Left renal cortex interstitium (tissue), 4 donors: ENCODE measurements at regions not wholly inside any gene's neighbourhood (a gene's known extent, or its start where the extent isn't known, plus 50 kb on each side); places are given as distances from the start of the nearest gene placed in this dataset.

Source experiments
- DNase-seq, 4 donors: peaks; one replicate each; pipeline ENCODE4 v3.0.0-alpha.2; 2013; ENCODE audit warnings: low read depth in 4 of 4, low spot score in 2 of 4, missing footprints in 1 of 4

DNA sequence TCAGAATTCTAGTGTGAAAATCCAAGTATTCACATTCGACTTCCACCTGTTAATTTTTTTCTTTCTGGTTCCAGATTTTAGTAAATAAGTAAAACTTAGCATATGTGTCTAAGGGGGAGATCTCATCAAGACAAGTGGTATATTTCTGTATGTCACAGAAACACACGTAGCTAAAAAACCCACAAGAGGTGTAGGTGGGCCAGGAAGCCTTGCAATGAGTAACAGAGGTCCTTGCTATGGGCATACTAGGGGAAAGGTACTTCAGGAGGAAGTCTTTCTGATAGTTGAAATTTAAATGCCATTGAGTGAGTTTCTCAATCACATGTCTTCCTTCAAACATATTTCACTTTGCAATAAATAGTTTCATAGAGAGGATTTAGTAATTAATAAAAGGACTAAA is 315.8 kb downstream of the MID1IP1 start:
- no peak for DNase-seq

DNA sequence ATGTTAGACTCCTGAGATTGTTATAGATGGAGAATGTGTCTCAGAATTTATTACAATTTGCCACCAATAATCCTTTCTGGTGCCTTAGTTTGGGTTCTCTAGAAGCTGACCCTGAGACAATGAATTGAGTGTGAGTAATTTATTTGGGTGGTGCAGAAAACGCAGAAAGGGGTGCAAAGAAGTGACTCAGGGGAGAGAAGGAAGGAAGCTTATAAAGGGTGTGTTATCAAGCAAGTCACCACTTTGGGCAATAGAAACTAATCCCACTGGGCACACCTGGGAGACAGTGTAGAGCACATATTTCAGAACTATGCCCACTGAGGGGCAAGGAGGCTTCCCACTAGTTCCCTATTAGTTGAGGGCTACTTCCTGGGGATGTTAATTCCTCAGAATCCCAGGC is 320.6 kb downstream of the MID1IP1 start:
- no peak for DNase-seq

DNA sequence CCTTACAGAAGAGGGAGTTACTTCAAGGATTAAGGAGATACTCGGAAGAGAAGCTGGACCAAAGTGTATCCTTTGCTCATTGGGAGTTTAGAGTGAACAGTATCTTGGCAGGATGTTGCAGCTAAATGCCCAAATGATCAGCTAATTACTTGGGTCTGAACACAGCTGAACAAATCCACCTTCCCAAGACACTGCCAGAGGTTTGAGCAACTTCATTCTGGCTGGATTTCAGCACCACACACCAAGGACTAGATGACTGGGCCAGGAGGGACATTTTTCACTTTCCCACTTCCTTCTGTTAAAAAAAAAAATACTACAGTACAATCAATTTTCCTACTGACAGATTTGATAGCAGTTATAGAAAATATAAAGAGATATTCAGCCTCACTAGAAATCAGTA is 324.6 kb downstream of the MID1IP1 start:
- no peak for DNase-seq

DNA sequence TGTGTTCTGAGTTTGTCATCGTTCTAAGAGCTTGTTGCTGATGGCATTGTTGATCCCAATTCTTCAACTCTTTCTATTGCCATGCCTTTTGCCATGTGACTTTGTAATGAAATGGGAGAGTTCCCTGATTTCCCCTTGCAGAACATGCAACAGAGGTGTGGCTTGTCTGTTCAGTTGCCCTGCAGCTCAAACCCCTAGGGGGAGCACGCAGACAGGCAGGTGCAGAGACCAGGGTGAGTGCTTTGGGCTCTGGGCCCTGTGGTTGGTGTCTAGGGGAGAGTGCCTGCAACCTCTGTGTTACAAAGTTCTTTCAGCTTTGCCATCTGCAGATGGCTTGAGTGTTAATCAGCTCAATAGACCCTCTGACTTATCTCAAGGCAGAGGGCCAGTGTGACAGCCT is 332.7 kb downstream of the MID1IP1 start:
- no peak for DNase-seq

DNA sequence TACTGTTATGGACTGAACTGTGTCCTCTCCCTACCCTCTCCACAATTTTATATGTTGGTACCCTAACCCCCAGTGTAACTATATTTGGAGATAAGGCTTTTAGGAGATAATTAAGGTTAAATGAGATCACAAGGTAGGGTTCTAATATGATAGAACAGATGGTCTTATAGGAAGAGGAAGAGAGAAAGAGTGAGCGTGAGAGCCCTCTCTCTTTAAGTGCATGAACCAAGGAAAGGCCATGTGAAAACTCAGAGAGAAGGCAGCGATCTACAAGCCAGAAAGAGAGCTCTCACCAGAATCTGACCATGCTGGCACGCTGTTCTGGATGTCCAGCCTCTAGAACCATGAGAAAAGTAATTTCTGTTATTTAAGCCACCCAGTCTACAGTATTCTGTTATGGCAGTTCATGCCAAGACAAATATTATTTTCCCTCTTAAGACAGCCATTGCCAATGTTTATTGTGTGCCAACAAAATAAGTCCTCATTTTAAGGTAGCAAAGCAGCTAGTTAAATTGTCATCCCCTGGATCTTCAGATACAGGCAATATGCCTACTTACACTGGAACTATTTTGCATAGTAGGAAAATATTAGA is 336.2 kb downstream of the MID1IP1 start:
- no peak for DNase-seq

DNA sequence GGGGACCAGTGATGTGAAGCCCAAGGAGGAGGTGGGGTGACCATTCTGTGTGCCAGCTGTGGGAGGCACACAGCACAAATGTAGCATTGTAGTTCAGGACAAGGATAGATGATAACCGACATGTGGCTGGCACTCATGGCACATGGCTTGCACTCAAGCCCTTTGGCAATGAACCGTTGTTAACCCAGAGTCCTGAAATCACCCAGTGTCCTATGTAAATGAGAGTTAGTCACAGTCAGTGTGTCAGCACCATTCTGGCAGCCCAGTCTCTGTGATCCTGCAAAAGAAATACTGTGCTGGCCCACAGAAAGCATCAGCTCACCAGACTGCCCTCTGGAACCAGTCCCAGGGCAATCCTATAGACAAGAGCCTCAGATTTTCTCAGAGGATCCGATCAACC is 339.3 kb downstream of the MID1IP1 start:
- DNase-seq: no peak

DNA sequence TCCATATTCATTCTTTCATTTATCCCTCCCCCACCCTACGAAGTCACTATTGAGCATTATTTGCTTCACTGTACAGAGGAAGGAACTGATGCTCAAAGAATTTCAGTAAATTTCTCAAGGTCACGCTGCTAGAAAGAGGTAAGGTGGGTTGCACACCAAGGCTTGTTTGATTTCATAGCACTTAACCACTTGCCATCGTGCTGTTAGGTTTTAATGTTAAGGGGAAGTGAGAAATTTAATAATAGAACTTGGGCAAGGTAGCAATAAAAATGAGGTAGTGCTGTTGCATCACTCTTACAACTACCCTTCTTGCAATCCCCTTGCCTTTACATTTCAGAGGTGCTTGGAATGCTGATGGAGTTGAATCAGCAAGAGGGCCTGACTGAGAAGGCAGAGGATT is 343.1 kb downstream of the MID1IP1 start:
- DNase-seq: no peak

DNA sequence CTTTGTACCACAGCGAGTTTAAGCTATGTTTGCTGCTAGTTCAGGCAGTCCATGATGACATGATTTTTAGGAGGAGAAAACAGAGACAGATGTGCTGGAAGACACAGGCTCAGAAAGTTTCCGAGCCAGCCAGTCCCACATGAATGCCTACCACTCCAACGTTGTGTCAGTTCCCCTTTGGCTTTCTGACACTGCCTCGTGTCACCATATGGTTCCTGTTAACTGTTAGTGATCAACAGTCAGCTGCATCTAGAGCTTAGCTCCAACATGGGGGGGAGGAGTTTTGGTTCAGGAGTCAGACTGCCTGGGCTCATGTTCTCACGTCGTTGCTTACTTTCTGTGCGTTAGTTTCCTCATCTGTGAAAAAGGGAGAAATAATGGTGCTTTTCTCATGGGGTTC is 343.7 kb downstream of the MID1IP1 start:
- DNase-seq: no peak

DNA sequence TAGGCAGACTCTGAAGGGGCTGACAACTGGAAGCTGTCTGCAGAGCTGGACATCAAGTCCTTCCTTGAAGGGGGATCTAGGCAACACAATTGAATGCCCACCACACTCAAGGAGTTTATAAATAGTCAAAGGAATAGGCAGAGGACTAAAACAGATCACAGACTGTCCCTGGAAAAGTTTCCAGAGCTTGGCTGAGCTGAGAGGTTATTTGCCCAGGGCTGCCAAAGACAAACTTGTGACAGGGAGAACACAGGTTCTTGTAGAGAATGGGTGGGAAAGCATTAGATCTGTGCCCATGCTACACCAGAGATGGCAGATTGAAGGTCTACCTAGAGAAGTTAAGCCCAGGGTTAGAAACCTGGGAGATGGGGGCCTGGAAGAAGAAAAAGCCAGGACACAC is 344.6 kb downstream of the MID1IP1 start:
- no peak for DNase-seq

DNA sequence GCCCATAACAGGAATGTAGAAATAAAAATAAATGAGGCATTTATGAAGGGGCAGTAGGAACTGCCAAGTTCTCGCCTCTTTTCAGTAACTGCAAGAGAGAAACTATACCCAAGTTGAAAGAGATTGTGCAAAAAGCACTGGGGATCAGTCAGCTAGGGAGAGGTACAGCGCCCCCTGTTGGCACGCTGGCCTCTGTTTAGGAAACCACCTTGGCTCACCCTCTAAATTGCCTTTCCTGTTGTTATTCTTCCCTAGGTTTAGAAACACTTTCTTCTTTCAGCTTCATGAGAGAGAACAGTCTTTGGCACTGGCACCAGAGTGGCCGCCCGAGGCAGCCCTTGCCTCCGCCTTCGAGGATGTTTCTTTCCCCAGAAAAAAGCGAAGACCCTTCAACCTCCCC is 348.5 kb downstream of the MID1IP1 start:
- DNase-seq: peak in 1 of 4 donors; percentile 38

DNA sequence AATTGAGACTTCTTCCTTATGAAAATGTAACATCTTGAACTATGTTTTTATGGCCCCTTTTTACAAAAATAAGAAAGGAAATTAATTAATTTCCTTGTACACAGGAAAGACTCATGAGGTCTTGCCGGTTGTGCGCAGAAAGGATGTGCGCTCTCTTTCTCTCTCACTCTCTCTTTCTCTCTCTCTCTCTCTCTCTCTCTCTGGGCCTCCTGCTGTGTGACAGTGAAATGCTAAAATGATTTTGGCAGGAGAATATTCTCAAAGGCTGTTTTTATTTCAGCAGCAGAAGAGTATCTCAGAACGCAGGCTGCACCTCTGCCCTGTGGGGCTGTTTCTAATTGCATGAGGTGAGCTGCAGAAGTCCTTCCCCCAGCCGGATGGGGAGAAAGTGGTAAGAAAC is 349.0 kb downstream of the MID1IP1 start:
- no peak for DNase-seq

DNA sequence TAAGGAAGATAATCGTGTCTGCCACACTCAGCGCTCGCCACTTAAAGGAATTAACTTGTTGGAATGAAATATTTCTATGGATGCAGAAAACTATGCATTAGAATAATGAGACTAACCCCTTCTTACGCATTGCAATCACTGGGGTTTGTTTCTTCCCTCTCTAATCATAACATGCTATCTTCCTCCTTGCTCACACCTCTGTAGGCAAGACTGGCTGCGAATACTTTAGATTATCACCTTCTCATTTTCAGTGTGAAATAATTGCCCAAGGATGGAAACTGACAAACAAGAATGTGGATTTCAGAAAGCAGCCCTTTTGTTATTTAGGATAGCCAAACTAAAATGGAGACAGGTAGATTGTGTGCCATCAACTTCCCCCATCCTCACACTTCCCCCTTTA is 349.4 kb downstream of the MID1IP1 start:
- DNase-seq: no peak

DNA sequence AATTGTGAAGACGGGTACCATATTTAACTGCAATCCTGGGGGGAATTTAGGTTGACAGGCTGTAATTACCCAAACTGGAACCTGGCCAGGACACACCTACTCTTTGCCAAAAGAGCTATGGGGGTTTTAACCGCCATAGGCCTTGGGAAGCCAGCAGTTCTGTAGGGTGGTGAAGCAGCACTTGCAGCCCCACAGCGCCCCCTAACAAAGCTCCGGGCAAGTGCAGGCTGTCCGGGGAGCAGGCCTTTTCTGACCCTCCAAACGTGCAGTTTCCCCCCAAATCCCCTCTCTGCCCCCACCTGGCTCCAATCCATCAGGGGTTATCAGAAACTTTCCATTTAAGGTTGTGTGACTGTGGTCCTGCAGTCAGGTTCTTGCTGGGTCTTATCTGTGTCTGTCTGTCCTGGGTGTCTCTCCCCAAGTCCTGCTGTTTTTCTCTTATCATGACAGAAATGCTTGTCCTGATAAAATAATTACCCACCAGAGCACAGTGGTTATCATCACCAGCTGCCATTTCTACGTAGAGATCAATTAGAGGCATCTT is 350.9 kb downstream of the MID1IP1 start:
- no peak for DNase-seq

DNA sequence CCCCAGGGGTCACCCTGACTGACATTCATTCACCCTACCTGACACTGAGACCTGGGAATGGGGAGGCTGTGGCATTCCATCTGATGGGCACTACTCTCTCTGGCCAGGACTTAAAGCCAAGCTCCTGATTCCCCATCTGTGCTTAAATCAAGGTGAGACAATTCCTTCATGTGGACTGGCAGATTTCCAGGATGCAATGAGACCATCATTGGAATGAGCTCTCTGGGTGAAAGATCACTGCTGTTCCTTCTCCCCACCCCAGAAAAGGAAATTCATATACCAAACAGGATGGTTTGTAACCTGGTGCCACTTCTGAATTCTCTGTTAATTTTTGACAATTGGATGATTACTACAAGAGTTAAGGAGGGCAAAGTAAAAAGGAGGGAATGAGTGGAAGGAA is 354.8 kb downstream of the MID1IP1 start:
- no peak for DNase-seq

DNA sequence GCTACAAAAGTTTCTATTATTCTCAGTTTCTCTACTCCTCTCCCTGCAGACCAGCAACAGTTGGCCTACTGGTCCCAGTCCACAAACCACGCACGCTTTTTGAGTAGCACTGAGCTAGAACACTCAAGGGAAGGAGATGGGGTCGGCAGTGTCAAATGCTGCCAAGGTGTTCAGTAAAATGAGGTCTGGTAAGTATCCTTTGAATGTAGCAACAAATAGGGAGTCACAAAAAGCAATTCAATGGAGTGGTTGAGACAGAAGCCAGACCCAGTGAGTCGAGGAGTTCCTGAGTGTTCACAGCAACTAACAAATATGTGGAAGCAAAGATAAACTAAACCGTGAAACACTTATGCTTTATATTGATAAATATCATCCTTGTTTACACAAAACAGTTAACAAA is 355.7 kb downstream of the MID1IP1 start:
- no peak for DNase-seq

DNA sequence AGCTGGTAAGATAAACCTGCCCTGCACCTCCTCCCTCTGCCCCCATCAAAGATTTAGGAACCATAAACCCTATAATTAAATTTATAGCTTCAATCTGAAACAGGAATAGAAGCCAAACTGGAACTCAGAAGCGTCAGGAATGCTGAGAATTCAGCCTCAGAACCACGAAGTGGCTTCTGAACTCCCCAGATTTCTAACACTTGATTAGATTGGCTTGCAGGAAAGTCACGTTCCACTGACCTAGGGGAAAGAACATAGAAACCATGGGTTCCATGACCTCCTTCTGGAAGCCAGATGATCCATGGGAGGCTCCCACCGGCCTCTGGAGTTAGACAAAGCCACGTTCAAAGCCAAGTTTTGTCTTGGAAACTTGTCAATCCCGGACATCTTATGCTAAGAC is 356.5 kb downstream of the MID1IP1 start:
- no peak for DNase-seq

DNA sequence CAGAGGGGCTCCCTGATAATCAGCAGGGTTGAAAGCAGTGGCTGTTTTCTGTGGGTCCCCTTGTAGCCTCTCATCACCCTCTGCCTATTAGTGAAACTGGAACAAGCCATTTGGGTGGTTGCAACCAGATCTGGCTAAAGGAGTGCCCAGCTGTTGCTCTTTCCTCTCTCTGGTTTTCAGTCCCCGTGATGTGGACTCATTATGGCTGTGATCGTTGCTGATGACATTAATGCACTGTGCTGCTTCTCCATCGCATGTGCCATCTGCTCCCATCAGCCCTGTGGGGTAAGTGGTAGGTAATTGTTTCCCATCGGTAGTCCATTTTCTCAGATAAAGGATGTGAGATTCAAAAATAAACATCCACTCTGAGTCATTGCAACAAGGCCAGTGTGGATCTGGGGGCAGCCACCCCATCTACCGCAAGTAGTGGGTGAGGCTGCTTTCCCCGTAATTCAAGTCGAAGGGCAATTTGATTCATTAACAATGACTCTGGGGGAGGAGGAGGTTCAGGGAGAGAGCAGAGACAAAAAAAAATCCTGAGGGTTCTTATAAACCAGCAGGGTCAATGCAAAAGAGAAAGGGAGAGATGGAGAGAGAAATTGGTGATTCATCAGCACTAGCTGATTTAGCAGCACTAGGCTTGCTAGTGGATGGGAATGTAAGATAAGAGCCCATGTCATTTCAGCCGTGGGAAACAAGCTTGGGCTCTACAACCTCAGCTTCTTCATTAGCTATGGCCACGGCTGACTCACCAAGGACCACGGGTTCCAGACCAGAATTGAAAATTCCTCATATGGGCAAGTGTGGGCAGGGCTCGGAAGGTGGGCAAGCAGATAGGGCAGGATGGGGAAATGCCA is 357.8 kb downstream of the MID1IP1 start:
- no peak for DNase-seq

DNA sequence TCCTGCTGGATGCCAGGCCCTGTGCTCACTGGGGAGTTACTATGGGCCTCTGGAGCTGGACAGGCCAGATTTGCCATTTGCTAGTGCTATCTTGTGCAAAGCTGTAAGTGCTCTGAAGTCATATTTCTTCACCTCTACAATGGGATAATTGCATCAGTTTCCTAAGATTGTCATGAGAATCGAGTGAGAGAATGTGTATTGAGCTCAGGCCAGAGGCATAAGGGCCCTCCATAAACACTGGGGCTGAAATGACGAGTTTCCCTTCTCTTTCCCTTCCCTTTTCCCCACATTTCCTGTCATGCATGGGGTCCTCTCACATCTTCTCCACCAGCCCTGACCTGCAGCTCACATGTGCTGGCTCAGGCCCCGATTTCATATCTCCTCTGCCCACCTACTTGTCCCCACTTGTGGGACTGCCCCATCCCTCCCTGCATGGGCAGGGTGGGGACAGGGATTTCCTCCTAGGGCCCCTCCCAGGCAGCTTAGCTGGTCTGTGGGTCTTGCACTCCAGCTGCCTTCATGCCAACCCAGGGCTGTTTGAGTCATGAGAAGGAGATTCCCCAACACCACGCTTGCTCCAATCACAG is 358.8 kb downstream of the MID1IP1 start:
- no peak for DNase-seq

DNA sequence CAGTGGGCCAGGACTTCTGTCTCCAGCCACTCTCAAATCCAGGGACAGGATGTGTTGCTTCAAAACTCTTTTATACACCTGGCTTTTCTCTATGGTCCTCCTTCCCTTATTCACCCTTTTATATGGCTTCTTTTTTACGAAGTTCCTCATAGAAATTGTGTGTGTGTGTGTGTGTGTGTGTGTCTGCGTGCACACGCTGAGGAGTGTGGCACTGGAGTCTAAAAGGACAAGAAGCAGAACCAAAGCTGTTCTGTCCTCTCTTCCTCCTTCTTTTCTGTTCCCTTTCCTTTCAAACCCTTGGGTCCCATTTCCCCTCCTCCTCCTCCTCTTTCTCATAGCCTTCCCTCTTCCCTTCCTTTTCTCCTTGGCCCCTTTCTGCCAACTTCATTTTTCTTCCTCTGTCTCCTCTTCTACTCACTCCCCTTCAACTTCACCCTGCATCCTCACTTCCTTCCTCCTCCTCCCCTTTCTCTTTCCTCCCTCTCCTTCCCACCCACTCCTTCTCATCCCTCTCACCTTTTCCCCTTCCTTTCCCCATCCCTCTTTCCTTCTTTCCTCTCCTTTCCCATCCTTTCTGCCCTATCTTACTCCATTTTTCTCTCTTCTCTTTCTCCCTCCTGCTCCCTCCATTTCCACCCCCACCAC is 360.5 kb downstream of the MID1IP1 start:
- no peak for DNase-seq

DNA sequence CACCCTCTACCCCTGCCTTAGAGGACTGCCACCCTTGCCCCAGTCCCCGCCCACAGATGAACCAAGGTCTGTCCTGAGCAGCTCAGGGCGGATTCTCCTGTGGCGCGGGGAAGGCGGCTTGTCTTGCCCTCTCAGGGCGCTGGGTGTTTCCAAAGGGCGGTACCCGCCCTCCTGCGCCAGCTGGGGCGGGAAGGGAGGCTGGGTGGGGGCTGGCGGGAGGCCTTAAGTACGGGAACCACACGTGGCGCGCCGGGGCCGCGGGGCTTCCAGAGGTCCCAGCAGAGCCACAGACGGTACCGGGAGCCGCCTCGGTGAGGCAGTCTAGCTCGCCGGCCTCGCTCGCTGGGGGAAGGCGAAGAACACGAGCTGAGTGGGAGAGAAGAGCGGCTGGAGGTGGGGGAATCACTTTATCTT is 361.1 kb downstream of the MID1IP1 start:
- no peak for DNase-seq

DNA sequence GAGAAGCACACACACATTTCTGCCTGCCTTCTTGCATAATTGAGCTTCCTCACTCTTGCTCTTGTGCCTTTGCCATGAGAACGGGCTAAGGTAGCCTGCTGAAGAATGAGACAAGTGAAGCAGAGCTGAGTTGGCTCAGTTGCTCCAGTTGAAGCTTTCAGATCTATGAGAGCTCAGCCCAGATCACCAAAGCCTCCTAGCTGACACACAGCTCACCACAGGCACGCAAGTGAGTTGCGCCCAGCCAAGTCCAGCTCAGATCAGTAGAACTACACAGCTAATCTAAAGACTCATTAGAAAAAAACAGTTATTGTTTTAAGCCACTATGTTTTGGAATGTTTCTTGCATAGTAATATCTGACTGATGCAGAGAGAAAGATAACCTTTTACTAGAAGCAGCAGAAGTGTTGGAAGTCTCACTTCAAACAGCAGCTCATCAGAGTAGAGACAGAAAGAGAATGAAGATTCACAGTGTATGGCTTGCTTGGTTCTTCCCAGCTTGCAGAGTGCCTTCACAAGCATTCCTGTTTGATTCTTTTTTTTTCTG is 362.4 kb downstream of the MID1IP1 start:
- no peak for DNase-seq
